ENCODE measurements at regions not wholly inside any gene's neighbourhood (a gene's known extent, or its start where the extent isn't known, plus 50 kb on each side); places are given as distances from the start of the nearest gene placed in this dataset.

DNA sequence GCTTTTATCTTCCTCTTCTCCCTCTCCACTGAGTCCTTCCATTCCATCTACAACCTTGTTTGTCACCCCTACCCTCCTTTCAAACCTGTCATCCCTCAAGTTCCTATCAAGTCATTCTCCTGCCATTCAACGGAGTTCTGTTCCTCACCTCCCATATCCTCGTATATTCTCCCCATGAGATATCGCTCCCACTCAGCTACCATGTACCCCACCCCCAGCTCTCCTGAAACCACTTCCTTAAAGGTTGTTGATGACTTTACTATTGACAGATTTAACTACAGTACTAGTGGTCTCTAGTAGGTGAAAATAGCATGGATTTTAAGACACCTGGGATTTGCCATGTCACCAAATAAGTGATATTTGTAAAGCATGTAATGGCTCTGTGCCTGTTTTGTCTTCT lies 107.4 kb upstream of the BARHL2 start (continued):
- no peak for TF ChIP-seq ASH2L (IDR thresholded peaks at IDR 0.05; ENCODE audit: low read length)
- no peak for TF ChIP-seq SAP30 (IDR thresholded peaks at IDR 0.05; ENCODE audit: insufficient read depth, insufficient replicate concordance, low read length)
- TF ChIP-seq KDM5A (IDR thresholded peaks at IDR 0.05; ENCODE audit: low read length), result no peak
- TF ChIP-seq, protein P1, sequence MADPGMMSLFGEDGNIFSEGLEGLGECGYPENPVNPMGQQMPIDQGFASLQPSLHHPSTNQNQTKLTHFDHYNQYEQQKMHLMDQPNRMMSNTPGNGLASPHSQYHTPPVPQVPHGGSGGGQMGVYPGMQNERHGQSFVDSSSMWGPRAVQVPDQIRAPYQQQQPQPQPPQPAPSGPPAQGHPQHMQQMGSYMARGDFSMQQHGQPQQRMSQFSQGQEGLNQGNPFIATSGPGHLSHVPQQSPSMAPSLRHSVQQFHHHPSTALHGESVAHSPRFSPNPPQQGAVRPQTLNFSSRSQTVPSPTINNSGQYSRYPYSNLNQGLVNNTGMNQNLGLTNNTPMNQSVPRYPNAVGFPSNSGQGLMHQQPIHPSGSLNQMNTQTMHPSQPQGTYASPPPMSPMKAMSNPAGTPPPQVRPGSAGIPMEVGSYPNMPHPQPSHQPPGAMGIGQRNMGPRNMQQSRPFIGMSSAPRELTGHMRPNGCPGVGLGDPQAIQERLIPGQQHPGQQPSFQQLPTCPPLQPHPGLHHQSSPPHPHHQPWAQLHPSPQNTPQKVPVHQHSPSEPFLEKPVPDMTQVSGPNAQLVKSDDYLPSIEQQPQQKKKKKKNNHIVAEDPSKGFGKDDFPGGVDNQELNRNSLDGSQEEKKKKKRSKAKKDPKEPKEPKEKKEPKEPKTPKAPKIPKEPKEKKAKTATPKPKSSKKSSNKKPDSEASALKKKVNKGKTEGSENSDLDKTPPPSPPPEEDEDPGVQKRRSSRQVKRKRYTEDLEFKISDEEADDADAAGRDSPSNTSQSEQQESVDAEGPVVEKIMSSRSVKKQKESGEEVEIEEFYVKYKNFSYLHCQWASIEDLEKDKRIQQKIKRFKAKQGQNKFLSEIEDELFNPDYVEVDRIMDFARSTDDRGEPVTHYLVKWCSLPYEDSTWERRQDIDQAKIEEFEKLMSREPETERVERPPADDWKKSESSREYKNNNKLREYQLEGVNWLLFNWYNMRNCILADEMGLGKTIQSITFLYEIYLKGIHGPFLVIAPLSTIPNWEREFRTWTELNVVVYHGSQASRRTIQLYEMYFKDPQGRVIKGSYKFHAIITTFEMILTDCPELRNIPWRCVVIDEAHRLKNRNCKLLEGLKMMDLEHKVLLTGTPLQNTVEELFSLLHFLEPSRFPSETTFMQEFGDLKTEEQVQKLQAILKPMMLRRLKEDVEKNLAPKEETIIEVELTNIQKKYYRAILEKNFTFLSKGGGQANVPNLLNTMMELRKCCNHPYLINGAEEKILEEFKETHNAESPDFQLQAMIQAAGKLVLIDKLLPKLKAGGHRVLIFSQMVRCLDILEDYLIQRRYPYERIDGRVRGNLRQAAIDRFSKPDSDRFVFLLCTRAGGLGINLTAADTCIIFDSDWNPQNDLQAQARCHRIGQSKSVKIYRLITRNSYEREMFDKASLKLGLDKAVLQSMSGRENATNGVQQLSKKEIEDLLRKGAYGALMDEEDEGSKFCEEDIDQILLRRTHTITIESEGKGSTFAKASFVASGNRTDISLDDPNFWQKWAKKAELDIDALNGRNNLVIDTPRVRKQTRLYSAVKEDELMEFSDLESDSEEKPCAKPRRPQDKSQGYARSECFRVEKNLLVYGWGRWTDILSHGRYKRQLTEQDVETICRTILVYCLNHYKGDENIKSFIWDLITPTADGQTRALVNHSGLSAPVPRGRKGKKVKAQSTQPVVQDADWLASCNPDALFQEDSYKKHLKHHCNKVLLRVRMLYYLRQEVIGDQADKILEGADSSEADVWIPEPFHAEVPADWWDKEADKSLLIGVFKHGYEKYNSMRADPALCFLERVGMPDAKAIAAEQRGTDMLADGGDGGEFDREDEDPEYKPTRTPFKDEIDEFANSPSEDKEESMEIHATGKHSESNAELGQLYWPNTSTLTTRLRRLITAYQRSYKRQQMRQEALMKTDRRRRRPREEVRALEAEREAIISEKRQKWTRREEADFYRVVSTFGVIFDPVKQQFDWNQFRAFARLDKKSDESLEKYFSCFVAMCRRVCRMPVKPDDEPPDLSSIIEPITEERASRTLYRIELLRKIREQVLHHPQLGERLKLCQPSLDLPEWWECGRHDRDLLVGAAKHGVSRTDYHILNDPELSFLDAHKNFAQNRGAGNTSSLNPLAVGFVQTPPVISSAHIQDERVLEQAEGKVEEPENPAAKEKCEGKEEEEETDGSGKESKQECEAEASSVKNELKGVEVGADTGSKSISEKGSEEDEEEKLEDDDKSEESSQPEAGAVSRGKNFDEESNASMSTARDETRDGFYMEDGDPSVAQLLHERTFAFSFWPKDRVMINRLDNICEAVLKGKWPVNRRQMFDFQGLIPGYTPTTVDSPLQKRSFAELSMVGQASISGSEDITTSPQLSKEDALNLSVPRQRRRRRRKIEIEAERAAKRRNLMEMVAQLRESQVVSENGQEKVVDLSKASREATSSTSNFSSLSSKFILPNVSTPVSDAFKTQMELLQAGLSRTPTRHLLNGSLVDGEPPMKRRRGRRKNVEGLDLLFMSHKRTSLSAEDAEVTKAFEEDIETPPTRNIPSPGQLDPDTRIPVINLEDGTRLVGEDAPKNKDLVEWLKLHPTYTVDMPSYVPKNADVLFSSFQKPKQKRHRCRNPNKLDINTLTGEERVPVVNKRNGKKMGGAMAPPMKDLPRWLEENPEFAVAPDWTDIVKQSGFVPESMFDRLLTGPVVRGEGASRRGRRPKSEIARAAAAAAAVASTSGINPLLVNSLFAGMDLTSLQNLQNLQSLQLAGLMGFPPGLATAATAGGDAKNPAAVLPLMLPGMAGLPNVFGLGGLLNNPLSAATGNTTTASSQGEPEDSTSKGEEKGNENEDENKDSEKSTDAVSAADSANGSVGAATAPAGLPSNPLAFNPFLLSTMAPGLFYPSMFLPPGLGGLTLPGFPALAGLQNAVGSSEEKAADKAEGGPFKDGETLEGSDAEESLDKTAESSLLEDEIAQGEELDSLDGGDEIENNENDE (IDR thresholded peaks at IDR 0.05; ENCODE audit: insufficient replicate concordance, low read length), result no peak
- TF ChIP-seq HDAC6 (IDR thresholded peaks at IDR 0.05; ENCODE audit: low read depth, low read length), result no peak
- TF ChIP-seq FOSL1 (IDR thresholded peaks at IDR 0.05; ENCODE audit: insufficient read depth, low read depth, low read length), result no peak

Data from H1 (cell line).